GM10266 (cell line): ENCODE measurements at regions not wholly inside any gene's neighbourhood (a gene's known extent, or its start where the extent isn't known, plus 50 kb on each side); places are given as distances from the start of the nearest gene placed in this dataset.

ENCODE experiments used
- DNase-seq: peaks from one replicate; pipeline ENCODE4 v3.0.0; 2012; ENCODE audit errors: extremely low spot score
- TF ChIP-seq, protein P1 (sequence below): IDR thresholded peaks from 2 replicates; pipeline ENCODE4 v1.5.1; 2012; ENCODE audit warnings: mild to moderate bottlenecking, low read depth; ENCODE audit not compliant: control insufficient read depth, insufficient read depth; ENCODE audit errors: missing control alignments

DNA sequence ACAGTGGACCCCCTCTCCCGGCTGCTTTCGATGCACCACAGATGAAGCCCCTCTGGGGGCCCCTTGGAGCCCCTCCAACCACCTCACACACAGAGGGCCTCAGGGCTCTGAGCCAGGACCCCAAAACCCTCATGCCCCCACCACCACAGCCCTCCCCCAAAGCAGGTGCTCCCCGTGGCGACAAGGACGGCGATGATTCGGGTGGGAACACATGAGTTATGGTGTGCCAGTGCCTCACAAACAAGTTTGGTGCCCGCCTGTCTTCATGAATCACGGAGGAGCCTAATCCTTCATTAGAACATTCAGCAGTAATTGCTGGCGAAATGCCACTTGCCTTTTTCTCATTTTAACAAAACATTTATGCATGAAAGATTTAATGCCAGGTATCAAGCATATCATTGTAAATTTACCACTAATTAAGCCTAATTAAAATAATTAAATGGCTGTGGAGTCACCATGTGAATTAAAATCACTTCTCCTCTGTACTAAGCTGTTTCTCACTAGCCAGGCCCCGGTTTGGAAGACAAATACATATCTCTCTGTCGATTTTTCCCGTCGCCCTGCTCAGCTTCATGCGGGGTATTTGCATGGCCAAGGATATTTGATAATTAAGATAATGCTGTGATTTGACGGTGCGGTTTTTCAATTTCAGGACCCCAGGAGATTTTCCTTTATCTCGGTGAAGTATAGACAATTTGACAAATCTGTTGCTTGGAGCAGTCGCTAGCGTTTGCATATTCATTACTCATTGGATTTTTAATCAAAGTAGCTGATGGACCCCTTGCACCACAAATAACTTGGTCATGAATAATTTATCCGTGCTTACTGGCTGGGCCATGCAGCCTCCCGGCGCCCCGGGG lies 157.0 kb downstream of the TLE3 start:
- no peak for DNase-seq
- TF ChIP-seq, protein P1, sequence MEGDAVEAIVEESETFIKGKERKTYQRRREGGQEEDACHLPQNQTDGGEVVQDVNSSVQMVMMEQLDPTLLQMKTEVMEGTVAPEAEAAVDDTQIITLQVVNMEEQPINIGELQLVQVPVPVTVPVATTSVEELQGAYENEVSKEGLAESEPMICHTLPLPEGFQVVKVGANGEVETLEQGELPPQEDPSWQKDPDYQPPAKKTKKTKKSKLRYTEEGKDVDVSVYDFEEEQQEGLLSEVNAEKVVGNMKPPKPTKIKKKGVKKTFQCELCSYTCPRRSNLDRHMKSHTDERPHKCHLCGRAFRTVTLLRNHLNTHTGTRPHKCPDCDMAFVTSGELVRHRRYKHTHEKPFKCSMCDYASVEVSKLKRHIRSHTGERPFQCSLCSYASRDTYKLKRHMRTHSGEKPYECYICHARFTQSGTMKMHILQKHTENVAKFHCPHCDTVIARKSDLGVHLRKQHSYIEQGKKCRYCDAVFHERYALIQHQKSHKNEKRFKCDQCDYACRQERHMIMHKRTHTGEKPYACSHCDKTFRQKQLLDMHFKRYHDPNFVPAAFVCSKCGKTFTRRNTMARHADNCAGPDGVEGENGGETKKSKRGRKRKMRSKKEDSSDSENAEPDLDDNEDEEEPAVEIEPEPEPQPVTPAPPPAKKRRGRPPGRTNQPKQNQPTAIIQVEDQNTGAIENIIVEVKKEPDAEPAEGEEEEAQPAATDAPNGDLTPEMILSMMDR = no peak

DNA sequence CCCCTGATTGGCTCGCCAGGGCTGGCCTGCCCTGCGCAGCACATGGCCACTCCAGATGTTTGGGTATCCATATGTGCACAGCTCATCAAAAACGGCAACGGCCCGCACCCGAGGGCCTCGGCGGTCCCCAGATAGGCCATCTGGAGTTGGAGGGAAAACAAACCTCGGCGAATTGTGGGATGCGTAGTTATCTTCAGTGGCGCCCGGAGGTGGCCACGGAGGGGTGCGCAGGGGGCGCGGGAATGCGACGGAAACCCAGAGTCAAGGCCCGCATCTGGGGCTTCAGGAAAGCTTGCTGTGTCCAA lies 156.5 kb downstream of the TLE3 start:
- DNase-seq = no peak
- TF ChIP-seq, protein P1 = no peak

DNA sequence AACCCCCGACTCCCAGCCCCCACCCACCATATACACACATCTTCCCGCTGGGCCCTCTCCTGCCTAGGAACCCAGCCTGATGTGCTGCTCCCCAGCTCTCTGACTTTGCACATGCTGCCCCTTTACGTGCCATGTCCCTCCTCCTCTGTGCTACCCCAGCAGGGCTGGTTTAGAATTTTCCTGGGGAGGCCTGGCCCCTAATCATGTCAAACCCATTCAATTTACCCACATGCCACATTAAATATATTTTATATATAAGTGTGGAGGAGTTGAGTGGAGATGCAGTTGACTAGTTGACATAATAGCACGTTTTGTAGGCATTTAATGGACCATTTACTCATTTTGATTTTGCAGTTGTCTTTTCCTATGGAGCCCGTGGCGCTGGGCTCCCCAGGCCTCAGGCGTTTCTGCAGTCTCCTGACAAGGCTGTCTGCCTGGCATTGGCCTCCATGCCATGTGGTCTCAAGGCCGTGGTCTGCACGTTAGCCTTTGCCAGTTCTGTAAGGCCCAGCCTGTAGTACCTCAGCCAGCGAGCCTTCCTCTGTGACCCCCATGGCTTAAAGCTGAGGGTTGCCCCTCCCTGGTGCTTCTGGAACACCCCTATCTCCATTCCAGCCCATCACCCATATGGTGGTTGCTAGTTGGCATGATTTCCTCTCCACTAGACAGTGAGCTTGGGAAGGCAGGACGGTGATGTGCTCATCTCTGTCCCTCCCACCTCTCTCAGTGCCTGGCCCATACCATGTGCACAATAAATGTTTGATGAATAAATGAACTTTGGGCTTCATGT lies 155.8 kb downstream of the TLE3 start:
- no peak for DNase-seq
- TF ChIP-seq, protein P1 = no peak

DNA sequence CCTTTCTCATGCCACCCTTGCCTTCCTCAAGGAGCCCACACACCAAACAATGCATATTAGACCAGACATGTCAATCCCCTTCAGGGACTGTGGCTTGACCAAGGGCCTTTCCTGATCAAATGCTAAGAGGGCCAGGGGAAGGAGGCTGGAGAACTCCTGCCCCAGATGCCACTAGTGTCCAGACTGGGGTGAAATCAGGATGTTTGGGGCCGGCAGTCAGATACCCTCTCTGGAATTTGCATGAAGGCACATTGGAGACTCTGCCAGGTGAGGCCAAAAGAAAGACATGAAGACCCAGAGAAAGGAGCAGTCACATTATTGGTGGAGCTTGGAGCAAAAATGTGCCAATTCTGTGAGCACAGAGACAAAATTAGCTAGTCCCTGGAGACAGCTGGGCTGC lies 154.1 kb downstream of the TLE3 start:
- DNase-seq = no peak
- TF ChIP-seq, protein P1 = no peak

- no peak for DNase-seq
- TF ChIP-seq, protein P1 = no peak
Measured at GRCh38 chr15:69945729-69946128, 152.0 kb downstream of the TLE3 start.

DNA sequence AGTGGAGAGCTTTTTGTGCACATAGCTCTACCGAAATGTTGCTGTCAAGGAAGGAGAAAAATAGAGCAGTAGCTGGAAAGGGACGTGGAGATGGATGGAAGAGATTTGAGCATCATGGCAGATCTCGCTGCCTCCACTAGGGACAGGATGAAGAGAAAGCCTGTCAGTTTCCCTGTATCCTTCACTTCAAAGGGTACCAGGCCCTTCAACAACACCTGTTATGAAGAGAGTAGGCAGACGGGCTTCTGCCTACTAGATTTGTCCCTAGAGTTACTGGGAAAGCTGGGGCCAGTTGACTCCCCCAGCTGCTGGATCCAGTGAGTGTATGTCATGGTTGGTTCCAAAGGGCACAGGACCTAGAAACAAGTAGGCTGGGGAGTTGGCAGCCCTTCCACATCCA lies 150.8 kb downstream of the TLE3 start:
- TF ChIP-seq, protein P1 = no peak
- no peak for DNase-seq

DNA sequence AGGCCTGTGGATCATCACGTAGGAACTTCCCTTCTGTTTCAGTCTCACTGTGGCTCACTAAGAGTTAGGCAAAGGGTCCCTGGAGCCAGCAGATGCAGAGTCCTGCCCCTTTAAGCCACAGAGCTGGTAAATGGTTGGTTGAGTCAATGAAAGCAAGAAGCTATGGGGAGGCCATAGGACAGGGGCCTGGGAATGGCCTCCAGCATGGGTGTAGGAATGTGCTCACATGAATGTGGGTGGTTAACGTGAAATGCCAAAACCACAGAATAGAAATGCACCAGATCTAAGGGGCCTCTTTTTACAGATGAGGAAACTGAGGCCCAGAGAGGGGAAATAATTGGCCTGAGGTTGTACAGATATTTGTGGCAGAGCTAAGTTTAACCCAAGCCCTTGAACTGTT lies 150.3 kb downstream of the TLE3 start:
- no peak for DNase-seq
- TF ChIP-seq, protein P1 = no peak
